NT2/D1 (cell line): ENCODE measurements at regions not wholly inside any gene's neighbourhood (a gene's known extent, or its start where the extent isn't known, plus 50 kb on each side); places are given as distances from the start of the nearest gene placed in this dataset.

ENCODE experiments used
- YY1 ChIP-seq: IDR thresholded peaks from 2 replicates; pipeline ENCODE4 v1.6.1; 2011; ENCODE audit not compliant: insufficient read length, insufficient read depth
- ZNF274 ChIP-seq: IDR thresholded peaks from 2 replicates; pipeline ENCODE4 v1.6.1; 2011; ENCODE audit warnings: mild to moderate bottlenecking, low read depth, low read length

DNA sequence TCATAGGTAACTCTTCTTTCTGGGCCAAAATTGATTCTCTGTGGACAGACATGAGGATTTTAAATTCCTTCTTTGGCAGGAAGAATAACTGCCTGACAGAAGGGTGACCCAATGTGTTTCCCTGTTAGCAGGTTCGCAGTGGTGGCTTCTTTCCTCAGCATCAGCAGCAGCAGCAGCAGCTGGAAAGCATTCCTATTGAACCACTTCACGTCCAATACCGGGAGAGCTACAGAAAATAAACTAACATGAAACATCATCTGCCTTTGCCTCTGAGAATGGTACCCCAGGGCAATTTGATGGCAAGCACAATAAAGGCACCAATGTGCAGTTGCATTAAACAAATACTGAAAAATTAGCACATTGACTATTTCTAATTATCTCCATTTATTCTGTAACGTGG lies 214.5 kb downstream of the TMEM167A start:
- TF ChIP-seq YY1: no peak
- TF ChIP-seq ZNF274: no peak
